GM18861 (cell line): ENCODE measurements at regions not wholly inside any gene's neighbourhood (a gene's known extent, or its start where the extent isn't known, plus 50 kb on each side); places are given as distances from the start of the nearest gene placed in this dataset.
"Not testable (repeated sequence)": the region's sequence is repeated elsewhere in the genome, so short reads cannot be mapped to it uniquely, and the experiment has no call there.

Experiments used
- ATAC-seq: cut with Tn5 transposase; IDR thresholded peaks from one replicate; pipeline ENCODE4 v1.9.1; 2021; ENCODE audit not compliant: unreplicated experiment

- no peak for ATAC-seq
Measured at GRCh38 chr6:68031054-68031453, 604.0 kb upstream of the ADGRB3 start.

DNA sequence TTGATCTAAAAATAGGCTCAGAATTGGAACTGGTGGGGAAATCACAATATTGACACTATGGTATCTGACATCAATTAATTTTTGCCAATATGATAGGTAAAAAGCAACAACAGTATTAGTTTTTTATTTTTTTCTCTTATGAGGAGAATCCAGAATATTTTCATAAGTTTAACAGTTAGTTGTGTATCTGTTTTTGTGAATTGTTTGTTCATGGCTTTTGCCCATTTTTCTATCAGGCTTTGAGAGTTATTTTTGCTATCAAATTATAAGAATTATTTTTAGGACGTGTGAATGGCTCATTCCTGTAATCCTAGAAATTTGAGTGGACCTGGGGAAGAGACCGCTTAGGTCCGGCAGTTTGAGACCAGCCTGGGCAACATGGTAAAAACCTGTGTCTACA, 608.6 kb upstream of the ADGRB3 start:
- ATAC-seq: no peak

- ATAC-seq: no peak
Measured at GRCh38 chr6:68025764-68026163, 609.3 kb upstream of the ADGRB3 start.

DNA sequence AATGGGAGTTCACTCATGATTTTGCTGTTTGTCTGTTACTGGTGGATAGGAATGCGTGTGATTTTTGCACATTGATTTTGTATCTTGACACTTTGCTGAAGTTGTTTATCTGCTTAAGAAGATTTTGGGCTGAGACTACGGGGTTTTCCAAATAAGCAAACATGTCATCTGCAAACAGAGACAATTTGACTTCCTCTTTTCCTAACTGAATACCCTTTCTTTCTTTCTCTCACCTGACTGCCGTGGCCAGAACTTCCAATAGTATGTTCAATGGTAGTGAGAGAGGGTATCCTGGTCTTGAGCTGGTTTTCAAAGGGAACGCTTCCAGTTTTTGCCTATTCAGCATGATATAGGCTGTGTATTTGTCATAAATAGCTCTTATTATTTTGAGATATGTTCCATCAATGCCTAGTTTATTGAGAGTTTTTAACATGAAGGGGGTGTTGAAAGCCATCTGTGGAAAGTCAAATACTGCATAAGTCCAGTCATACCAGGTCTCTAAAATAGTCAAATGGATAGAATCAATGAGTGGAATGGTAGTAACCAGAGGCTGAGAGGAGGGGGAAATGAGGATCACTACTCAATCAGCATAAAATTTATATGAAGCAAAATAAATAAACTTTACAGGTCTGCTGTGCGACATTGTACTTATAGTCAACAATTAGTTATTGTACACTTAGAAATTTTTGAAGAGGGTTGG, 610.4 kb upstream of the ADGRB3 start:
- no peak for ATAC-seq

GRCh38 chr6:68022968-68023367, 612.1 kb upstream of the ADGRB3 start:
- ATAC-seq: not testable (repeated sequence)

- no peak for ATAC-seq
Measured at GRCh38 chr6:68013780-68014515, 621.1 kb upstream of the ADGRB3 start.

- ATAC-seq: no peak
Measured at GRCh38 chr6:68012822-68013221, 622.3 kb upstream of the ADGRB3 start.

DNA sequence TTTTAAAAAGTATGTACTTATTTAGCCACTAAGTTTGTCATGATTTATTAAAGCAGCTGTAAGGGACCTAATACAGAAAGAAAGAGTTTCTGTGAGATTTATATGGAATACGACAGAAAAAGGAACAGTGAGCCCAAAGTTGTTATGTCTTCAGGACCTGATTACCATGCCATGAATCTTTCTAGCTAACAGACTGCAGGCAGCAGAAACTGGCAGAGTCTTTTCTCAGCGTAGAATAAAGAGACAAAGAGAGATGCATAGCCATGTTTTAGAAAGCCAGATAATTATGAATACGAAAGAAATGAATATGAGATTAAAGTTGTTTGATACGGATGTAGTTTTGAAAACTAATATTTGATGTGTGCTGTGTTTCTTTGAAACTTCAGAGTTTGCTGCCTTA, 624.1 kb upstream of the ADGRB3 start:
- ATAC-seq: no peak

- ATAC-seq: no peak
Measured at GRCh38 chr6:68008445-68008844, 626.6 kb upstream of the ADGRB3 start.

- no peak for ATAC-seq
Measured at GRCh38 chr6:68007717-68008116, 627.4 kb upstream of the ADGRB3 start.

GRCh38 chr6:67986694-67987232, 648.3 kb upstream of the ADGRB3 start:
- no peak for ATAC-seq

- ATAC-seq: no peak
Measured at GRCh38 chr6:67976486-67976885, 658.6 kb upstream of the ADGRB3 start.

DNA sequence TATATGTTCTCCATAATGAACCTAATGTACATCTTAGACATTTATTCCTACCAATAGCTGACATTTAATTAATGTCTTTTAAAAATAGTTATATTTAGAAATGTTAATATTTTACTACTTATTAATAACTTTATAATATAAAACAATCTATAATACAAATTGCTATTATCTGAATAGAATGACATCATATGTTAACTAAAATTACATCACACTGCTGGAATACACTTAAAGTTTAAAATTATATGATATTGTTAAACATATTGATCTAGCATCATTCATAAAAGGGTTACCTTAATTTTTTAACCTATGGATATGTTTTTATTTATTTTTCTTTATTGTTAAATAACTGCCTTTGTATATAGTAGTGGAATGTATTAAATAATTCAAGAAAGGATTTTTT, 660.2 kb upstream of the ADGRB3 start:
- ATAC-seq: no peak

GRCh38 chr6:67971812-67972211, 663.3 kb upstream of the ADGRB3 start:
- no peak for ATAC-seq

DNA sequence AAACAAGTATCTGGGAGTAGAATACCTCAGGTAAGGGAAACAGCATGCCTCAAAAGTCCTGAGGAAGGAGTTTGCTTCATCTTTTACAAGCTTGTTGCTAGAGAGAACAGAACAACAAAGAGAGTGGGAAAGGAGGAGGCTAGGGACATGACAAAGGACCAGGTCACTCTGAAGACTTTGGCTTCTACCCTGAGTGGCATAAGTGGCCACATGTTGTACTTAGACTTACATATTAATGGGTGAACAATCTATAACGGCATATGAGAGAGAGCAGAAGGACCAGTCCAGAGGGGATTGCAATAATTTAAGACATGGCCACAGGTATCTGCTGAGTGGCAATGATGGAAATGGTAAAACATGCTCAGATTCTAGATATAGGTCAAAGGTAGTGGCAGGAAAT, 668.3 kb upstream of the ADGRB3 start:
- no peak for ATAC-seq

GRCh38 chr6:67956352-67956751, 678.7 kb upstream of the ADGRB3 start:
- no peak for ATAC-seq

- no peak for ATAC-seq
Measured at GRCh38 chr6:67952948-67953347, 682.1 kb upstream of the ADGRB3 start.

DNA sequence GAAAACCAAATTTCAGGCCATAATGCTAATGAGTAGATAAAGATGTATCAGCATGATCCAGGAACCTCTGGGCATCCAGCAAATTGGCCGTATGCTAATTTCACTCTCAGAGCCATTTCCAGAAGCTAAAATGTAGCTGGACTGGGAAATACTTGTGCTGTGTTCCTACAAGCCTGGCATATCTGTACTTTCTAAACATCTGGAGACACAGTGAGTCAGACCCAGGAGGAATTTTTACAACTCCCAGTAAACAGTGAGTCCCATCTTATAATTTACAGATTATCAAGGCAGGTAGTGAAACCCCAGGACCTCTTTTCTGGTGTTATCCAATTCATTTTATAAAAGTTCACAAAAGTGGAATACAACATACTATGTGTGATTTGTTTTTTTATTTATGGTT, 683.0 kb upstream of the ADGRB3 start:
- no peak for ATAC-seq

DNA sequence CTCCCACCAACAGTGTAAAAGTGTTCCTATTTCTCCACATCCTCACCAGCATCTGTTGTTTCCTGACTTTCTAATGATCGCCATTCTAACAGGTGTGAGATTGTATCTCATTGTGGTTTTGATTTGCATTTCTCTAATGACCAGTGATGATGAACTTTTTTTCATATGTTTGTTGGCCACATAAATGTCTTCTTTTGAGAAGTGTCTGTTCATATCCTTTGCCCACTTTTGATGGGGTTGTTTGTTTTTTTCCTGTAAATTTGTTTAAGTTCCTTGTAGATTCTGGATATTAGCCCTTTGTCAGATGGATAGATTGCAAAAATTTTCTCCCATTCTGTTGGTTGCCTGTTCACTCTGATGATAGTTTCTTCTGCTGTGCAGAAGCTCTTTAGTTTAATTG, 687.3 kb upstream of the ADGRB3 start:
- ATAC-seq: not testable (repeated sequence)

DNA sequence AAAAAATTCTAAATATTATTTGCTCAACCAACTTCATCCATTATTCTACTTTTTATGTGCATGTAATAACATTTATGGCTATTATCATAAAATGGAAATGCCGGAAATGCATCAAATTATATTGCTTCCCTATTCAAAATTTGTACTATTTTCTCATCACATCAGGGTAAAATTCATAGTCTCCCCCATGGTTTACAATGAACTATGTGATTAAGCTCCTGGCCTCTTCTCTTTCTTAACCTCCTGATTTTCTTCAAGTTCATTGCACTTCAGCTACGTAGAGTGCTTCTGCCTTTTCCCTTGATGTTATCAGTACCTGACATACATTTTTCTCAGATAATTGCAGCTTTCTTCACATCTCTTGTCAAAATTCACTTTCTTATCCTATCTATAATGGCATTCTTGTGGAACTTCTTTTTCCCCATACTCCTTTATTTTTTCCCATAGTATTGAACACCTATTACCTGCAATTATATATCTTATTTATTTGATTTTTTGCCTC, 699.1 kb upstream of the ADGRB3 start:
- ATAC-seq: no peak

DNA sequence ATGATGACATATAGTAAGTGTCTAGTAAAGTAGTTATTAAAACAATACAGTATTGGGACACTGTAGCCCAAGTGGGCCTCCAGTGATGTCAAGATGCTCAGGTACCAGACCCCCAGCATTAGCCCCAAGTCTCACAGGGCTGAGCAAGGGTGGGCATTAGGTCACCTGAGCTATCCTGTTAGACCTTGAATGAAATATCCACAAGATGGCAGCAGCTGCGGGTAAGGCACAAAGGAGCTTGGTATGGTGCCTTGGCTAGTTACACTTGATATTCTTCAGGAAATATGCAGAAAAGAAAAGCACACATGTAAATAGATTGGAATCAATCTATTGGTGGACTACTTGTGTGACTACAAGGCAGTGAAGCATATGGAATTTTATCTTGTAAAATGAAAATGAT, 701.8 kb upstream of the ADGRB3 start:
- no peak for ATAC-seq

- not testable (repeated sequence) for ATAC-seq
Measured at GRCh38 chr6:67922588-67922987, 712.5 kb upstream of the ADGRB3 start.
